HEK293T (cell line): ENCODE measurements at regions not wholly inside any gene's neighbourhood (a gene's known extent, or its start where the extent isn't known, plus 50 kb on each side); places are given as distances from the start of the nearest gene placed in this dataset.
"Not testable (repeated sequence)": the region's sequence is repeated elsewhere in the genome, so short reads cannot be mapped to it uniquely, and the experiment has no call there.

ENCODE experiments used
- CTCF ChIA-PET: fragments of 350-600 bp; formaldehyde crosslinking; extraction: SDS; loops from one replicate; lab custom pipeline; 2021; ENCODE audit warnings: antibody characterized with exemption, inconsistent platforms; lab: Yijun Ruan, JAX
- POLR2A ChIA-PET: fragments of 350-600 bp; formaldehyde crosslinking; extraction: SDS; loops from one replicate; lab custom pipeline; 2020; ENCODE audit warnings: antibody characterized with exemption, inconsistent platforms; lab: Yijun Ruan, JAX
- DNase-seq: peaks from one replicate; pipeline ENCODE4 v3.0.0; 2012; ENCODE audit warnings: mixed read lengths; ENCODE audit errors: extremely low spot score
- ARNT ChIP-seq: fragments of 450-650 bp; IDR thresholded peaks from 2 replicates; pipeline ENCODE4 v1.6.1; 2017; ENCODE audit warnings: mild to moderate bottlenecking
- BHLHE40 ChIP-seq: fragments of 450-650 bp; IDR thresholded peaks from 2 replicates; pipeline ENCODE4 v1.6.1; 2016; ENCODE audit warnings: mild to moderate bottlenecking, moderate library complexity, borderline replicate concordance
- CTBP1 ChIP-seq: fragments of 450-650 bp; IDR thresholded peaks from 2 replicates; pipeline ENCODE4 v1.6.1; 2016; ENCODE audit warnings: borderline replicate concordance
- ELF4 ChIP-seq: fragments of 450-650 bp; IDR thresholded peaks from 2 replicates; pipeline ENCODE4 v1.6.1; 2017; ENCODE audit warnings: antibody characterized with exemption
- FOXA1 ChIP-seq: fragments of 450-650 bp; IDR thresholded peaks from 2 replicates; pipeline ENCODE4 v1.6.1; 2016; ENCODE audit warnings: mild to moderate bottlenecking
- FOXK2 ChIP-seq: fragments of 450-650 bp; IDR thresholded peaks from 2 replicates; pipeline ENCODE4 v1.6.1; 2016; ENCODE audit warnings: mild to moderate bottlenecking
- FOXM1 ChIP-seq: fragments of 450-650 bp; IDR thresholded peaks from 2 replicates; pipeline ENCODE4 v1.6.1; 2017; ENCODE audit warnings: mild to moderate bottlenecking, borderline replicate concordance
- HDGF ChIP-seq: fragments of 450-650 bp; IDR thresholded peaks from 2 replicates; pipeline ENCODE4 v1.6.1; 2017; ENCODE audit warnings: antibody characterized with exemption, borderline replicate concordance
- L3MBTL2 ChIP-seq: fragments of 450-650 bp; conservative IDR thresholded peaks from 2 replicates; pipeline ENCODE4 v1.6.1; 2016; ENCODE audit warnings: mild to moderate bottlenecking
- LEF1 ChIP-seq: fragments of 450-650 bp; IDR thresholded peaks from 2 replicates; pipeline ENCODE4 v1.6.1; 2017; ENCODE audit warnings: mild to moderate bottlenecking, borderline replicate concordance
- NFRKB ChIP-seq: fragments of 450-650 bp; IDR thresholded peaks from 2 replicates; pipeline ENCODE4 v1.6.1; 2016; ENCODE audit warnings: mild to moderate bottlenecking, moderate library complexity
- SP1 ChIP-seq: fragments of 450-650 bp; IDR thresholded peaks from 2 replicates; pipeline ENCODE4 v1.6.1; 2017
- SUZ12 ChIP-seq: fragments of 450-650 bp; IDR thresholded peaks from 2 replicates; pipeline ENCODE4 v1.6.1; 2016; ENCODE audit warnings: mild to moderate bottlenecking
- TARDBP ChIP-seq: fragments of 450-650 bp; IDR thresholded peaks from 2 replicates; pipeline ENCODE4 v1.6.1; 2016
- ZNF384 ChIP-seq: fragments of 450-650 bp; IDR thresholded peaks from 2 replicates; pipeline ENCODE4 v1.6.1; 2016
- TF ChIP-seq, protein P1 (sequence below): fragments of 450-650 bp; IDR thresholded peaks from 2 replicates; pipeline ENCODE4 v1.6.1; 2016

DNA sequence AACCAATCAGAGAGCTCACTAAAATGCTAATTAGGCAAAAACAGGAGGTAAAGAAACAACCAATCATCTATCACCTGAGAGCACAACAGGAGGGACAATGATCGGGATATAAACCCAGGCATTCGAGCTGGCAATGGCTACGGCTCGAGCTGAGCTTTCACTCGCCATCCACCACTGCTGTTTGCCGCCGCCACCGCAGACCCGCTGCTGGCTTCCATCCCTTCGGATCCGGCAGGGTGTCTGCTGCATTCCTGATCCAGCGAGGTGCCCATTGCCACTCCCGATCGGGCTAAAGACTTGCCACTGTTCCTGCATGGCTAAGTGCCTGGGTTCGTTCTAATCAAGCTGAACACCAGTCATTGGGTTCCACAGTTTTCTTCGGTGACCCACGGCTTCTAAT, 236.7 kb upstream of the DLGAP1 start:
- POLR2A ChIA-PET: no interaction called here
- CTCF ChIA-PET: no interaction called here
- TF ChIP-seq SP1: no peak
- TF ChIP-seq FOXA1: no peak
- no peak for TF ChIP-seq ELF4
- no peak for TF ChIP-seq NFRKB
- TF ChIP-seq LEF1: no peak
- TF ChIP-seq CTBP1: no peak
- TF ChIP-seq SUZ12: no peak
- no peak for TF ChIP-seq L3MBTL2
- no peak for TF ChIP-seq HDGF
- TF ChIP-seq FOXK2: no peak
- no peak for TF ChIP-seq BHLHE40
- TF ChIP-seq ZNF384: no peak
- no peak for TF ChIP-seq TARDBP
- no peak for TF ChIP-seq FOXM1
- TF ChIP-seq, protein P1, sequence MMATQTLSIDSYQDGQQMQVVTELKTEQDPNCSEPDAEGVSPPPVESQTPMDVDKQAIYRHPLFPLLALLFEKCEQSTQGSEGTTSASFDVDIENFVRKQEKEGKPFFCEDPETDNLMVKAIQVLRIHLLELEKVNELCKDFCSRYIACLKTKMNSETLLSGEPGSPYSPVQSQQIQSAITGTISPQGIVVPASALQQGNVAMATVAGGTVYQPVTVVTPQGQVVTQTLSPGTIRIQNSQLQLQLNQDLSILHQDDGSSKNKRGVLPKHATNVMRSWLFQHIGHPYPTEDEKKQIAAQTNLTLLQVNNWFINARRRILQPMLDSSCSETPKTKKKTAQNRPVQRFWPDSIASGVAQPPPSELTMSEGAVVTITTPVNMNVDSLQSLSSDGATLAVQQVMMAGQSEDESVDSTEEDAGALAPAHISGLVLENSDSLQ: no peak
- TF ChIP-seq ARNT: no peak

DNA sequence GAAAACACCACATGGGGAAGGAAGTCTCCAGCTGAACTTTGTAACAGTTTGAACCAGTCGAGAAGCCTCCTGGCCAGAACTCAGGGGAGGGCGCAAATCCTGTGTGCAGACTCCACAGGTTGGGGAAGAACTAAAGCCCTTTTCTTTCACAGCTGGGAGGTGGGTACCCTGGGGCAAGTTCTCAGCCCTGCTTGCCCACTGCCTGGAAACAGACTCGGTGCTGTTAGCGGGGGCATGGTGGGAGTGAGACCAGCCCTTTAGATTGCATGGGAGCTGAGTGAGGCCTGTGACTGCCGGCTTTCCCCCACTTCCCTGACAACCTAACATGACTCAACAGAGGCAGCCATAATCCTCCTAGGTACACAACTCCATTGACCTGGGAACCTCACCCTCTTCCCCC, 223.6 kb upstream of the DLGAP1 start:
- POLR2A ChIA-PET, CTCF ChIA-PET, DNase-seq: not testable (repeated sequence)

More for the DNA sequence above, 236.7 kb upstream of the DLGAP1 start:
- DNase-seq: no peak

DNA sequence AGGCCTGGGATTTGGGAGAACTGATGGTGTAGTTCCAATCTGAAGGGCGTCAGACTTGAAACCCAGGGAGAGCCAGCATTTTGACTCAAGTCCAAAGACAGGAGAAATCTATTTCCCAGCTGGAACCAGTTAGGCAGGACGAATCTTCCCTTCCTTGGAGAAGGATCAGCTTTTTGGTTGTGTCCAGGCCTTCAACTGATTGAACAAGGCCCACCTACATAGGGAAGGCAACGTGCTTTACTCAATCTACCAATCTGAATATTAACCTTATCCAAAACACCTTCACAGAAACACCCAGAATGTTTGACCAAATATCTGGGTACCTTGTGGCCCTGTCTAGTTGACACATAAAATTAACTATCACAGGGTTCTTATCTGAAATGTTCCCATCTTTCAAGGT, 221.9 kb upstream of the DLGAP1 start:
- DNase-seq: no peak
- no peak for TF ChIP-seq NFRKB
- no peak for TF ChIP-seq ARNT
- no peak for TF ChIP-seq FOXM1
- TF ChIP-seq, protein P1: no peak
- TF ChIP-seq ZNF384: no peak
- no peak for TF ChIP-seq TARDBP
- TF ChIP-seq LEF1: no peak
- TF ChIP-seq HDGF: no peak
- ChIA-PET CTCF (no interaction called here), POLR2A (no interaction called here)

DNA sequence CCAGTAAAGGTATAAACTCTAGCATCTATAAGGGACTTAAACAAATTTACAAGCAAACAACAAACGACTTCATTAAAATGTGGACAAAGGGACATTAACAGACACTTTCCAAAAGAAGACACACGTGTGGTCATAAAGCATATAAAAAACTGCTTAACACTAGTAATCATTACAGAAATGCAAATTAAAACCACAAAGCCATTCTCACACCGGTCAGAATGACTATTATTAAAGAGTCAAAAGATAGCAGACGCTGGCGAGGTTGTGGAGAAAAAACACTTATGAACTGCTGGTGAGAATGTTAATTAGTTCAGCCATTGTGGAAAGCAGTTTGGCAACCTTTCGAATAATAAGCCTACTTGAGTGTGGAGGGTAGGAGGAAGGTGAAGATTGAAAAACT, 217.1 kb upstream of the DLGAP1 start:
- CTCF ChIA-PET: no interaction called here
- POLR2A ChIA-PET: no interaction called here
- DNase-seq: no peak
- no peak for TF ChIP-seq FOXA1
- no peak for TF ChIP-seq NFRKB
- TF ChIP-seq, protein P1: no peak
- no peak for TF ChIP-seq ARNT
- no peak for TF ChIP-seq CTBP1
- no peak for TF ChIP-seq BHLHE40
- TF ChIP-seq ELF4: no peak
- no peak for TF ChIP-seq HDGF
- no peak for TF ChIP-seq LEF1
- TF ChIP-seq ZNF384: no peak
- TF ChIP-seq L3MBTL2: no peak
- TF ChIP-seq FOXM1: no peak

DNA sequence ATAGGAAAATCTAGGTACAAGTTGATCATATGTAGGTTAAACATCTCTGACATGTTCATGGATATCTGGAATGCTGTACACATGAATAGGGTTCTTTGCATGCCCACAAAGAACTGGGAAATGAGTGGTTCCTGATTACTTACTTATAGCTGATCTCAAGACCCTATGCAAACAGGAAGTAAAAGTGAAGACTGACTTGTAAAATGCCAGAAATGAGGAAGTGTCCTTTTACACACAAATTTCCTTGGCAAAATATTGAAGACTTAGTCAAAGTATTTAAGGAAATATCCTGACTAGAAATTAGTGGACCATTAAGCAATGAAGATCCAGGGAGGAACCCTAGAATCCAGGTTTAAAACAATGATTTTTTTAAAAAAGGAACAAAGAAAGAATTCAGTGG, 203.7 kb upstream of the DLGAP1 start:
- ChIA-PET CTCF (no interaction called here), POLR2A (no interaction called here)
- no peak for DNase-seq

DNA sequence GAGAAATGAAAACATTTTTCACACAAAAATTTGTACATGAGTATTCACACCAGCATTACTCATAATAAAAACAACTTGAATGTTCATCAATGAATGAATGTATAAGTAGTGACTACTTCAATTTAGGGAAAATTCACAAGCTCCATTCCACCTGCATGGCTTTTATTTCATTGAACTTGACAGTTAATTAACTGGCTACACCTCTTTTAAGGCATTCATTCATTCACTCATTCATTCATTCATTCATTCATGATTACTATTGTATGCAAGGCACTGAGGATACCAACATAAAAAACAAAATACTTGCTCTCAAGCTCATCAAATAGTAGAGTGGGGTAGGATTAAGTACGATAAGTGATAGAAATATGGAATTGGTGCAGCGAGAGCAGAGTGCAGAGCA, 198.3 kb upstream of the DLGAP1 start:
- TF ChIP-seq ELF4 (no peak), FOXA1 (no peak), L3MBTL2 (no peak), HDGF (no peak), FOXM1 (no peak), SP1 (no peak), SUZ12 (no peak), ARNT (no peak), ZNF384 (no peak)
- TF ChIP-seq, protein P1: no peak
- DNase-seq: no peak
- POLR2A ChIA-PET: no interaction called here
- CTCF ChIA-PET: no interaction called here

More for the DNA sequence above, 203.7 kb upstream of the DLGAP1 start:
- no peak for TF ChIP-seq SP1
